Upper lobe of left lung (tissue), 4 donors: ENCODE measurements at regions not wholly inside any gene's neighbourhood (a gene's known extent, or its start where the extent isn't known, plus 50 kb on each side); places are given as distances from the start of the nearest gene placed in this dataset.

ENCODE experiments used
- EP300 ChIP-seq, 4 donors: sonication (generic); formaldehyde crosslinking; IDR thresholded peaks; one replicate each; pipeline ENCODE4 v1.5.1; 2017; ENCODE audit warnings: antibody characterized with exemption in 4 of 4, control low read depth in 2 of 4
- POLR2A ChIP-seq, 4 donors: fragments of 450-650 bp; IDR thresholded peaks; one replicate each; pipeline ENCODE4 v1.5.1; 2016 to 2017; ENCODE audit warnings: antibody characterized with exemption in 4 of 4, mild to moderate bottlenecking in 2 of 4
- POLR2AphosphoS5 ChIP-seq, 2 donors: sonication (generic); formaldehyde crosslinking; IDR thresholded peaks; one replicate each; pipeline ENCODE4 v1.5.1; 2017; ENCODE audit warnings: antibody characterized with exemption in 2 of 2
- TF ChIP-seq, protein P1 (sequence below), 6 experiments: fragments of 450-650 bp in 4 of 6; fragments of 200-600 bp in 2 of 6; sonication (generic) in 2 of 6; IDR thresholded peaks; one replicate each; pipeline ENCODE4 v1.5.1; 2016 to 2019; ENCODE audit warnings: antibody characterized with exemption in 6 of 6

DNA sequence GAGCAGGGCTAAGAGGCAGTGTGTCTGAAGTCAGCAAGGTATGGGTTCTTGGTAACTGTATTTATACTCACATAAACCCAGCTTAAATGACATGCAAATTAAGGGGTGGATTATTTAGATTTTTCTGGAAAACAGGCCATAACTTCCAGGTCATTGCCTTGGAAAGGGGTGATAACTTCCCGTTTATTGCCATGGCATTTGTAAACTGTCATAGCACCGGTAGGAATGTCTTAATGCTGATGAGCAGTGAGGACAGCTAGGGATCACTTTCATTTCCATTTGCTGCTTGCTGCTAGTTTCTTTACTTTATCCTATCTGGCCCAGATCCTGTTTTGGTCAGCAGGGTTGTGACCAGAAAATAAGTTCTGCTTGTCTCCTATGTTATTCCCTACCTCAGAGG, 1336.7 kb downstream of the CDH11 start:
- TF ChIP-seq, protein P1, sequence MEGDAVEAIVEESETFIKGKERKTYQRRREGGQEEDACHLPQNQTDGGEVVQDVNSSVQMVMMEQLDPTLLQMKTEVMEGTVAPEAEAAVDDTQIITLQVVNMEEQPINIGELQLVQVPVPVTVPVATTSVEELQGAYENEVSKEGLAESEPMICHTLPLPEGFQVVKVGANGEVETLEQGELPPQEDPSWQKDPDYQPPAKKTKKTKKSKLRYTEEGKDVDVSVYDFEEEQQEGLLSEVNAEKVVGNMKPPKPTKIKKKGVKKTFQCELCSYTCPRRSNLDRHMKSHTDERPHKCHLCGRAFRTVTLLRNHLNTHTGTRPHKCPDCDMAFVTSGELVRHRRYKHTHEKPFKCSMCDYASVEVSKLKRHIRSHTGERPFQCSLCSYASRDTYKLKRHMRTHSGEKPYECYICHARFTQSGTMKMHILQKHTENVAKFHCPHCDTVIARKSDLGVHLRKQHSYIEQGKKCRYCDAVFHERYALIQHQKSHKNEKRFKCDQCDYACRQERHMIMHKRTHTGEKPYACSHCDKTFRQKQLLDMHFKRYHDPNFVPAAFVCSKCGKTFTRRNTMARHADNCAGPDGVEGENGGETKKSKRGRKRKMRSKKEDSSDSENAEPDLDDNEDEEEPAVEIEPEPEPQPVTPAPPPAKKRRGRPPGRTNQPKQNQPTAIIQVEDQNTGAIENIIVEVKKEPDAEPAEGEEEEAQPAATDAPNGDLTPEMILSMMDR (IDR thresholded peaks at IDR 0.05), result no peak
- TF ChIP-seq POLR2AphosphoS5 (IDR thresholded peaks at IDR 0.05) (no peak), POLR2A (IDR thresholded peaks at IDR 0.05) (no peak), EP300 (IDR thresholded peaks at IDR 0.05) (no peak)
